ENCODE measurements at regions not wholly inside any gene's neighbourhood (a gene's known extent, or its start where the extent isn't known, plus 50 kb on each side); places are given as distances from the start of the nearest gene placed in this dataset.
A peak's percentile ranks its signal among the peaks of the same experiment; 100 is the strongest.

GRCh38 chr1:221025501-221025900 is 146.3 kb downstream of the HLX start:
- Histone ChIP-seq H3K9me3 (no peaks in the 10 kb centered on the region), H3K36me3 (no peaks in the 10 kb centered on the region), H3K27ac (no peak overlapping the region), H3K4me3 (no peak overlapping the region), H3K4me1 (no peaks in the 10 kb centered on the region), H3K27me3 (no peaks in the 10 kb centered on the region)
- no peak for TF ChIP-seq POLR2A (IDR thresholded peaks at IDR 0.05)
- no peak for TF ChIP-seq CTCF (IDR thresholded peaks at IDR 0.05)
- DNase-seq (peak in 1 of 2 donors; percentile 32), ATAC-seq (ENCODE audit: low FRiP score in 2 of 2) (peak in 1 of 2 donors; percentile 35)
- WGBS, 2 donors, result 70 to 75% methylated on average over 8 of the region's 8 CpGs

- 83 to 87% methylated on average over 3 to 4 of the region's 4 CpGs for WGBS, 2 donors
- TF ChIP-seq POLR2A (IDR thresholded peaks at IDR 0.05), result no peak
- TF ChIP-seq POLR2AphosphoS5 (IDR thresholded peaks at IDR 0.05), result no peak
- no peak for TF ChIP-seq EP300 (IDR thresholded peaks at IDR 0.05)
- TF ChIP-seq CTCF (IDR thresholded peaks at IDR 0.05), result no peak
These were observed 146.7 kb downstream of the HLX start for GRCh38 chr1:221025956-221026355.

GRCh38 chr1:221029981-221030649 is 150.9 kb downstream of the HLX start:
- no peak for TF ChIP-seq EP300 (IDR thresholded peaks at IDR 0.05)
- no peak for TF ChIP-seq POLR2AphosphoS5 (IDR thresholded peaks at IDR 0.05)
- no peak for TF ChIP-seq CTCF (IDR thresholded peaks at IDR 0.05)
- no peak for TF ChIP-seq POLR2A (IDR thresholded peaks at IDR 0.05)

More at GRCh38 chr1:221025956-221026355, 146.7 kb downstream of the HLX start:
- Histone ChIP-seq H3K27me3 (no peaks in the 10 kb centered on the region), H3K27ac (no peak overlapping the region), H3K36me3 (no peaks in the 10 kb centered on the region), H3K4me3 (no peak overlapping the region), H3K4me1 (no peaks in the 10 kb centered on the region), H3K9me3 (no peaks in the 10 kb centered on the region)
- DNase-seq (no peak), ATAC-seq (ENCODE audit: low FRiP score in 2 of 2) (no peak)

GRCh38 chr1:221030990-221031389 is 151.7 kb downstream of the HLX start:
- no peak for DNase-seq
- no peak overlapping the region for H3K27ac ChIP-seq
- peaks cover 0 to 8% (median 0%) of the 10 kb centered on the region in 4 donors for H3K4me1 ChIP-seq
- no peak overlapping the region for H3K4me3 ChIP-seq
- no peaks in the 10 kb centered on the region for H3K9me3 ChIP-seq
- TF ChIP-seq POLR2A (IDR thresholded peaks at IDR 0.05), result no peak
- TF ChIP-seq POLR2AphosphoS5 (IDR thresholded peaks at IDR 0.05), result no peak
- no peak for TF ChIP-seq EP300 (IDR thresholded peaks at IDR 0.05)
- TF ChIP-seq CTCF (IDR thresholded peaks at IDR 0.05), result no peak
- H3K27me3 ChIP-seq, result no peaks in the 10 kb centered on the region
- no peak for ATAC-seq (ENCODE audit: low FRiP score in 2 of 2)
- 62 to 71% methylated on average over 3 of the region's 3 CpGs for WGBS, 2 donors
- H3K36me3 ChIP-seq, result no peaks in the 10 kb centered on the region

More at GRCh38 chr1:221029981-221030649, 150.9 kb downstream of the HLX start:
- no peak for DNase-seq
- Histone ChIP-seq H3K4me1 (peaks cover 0 to 8% (median 0%) of the 10 kb centered on the region in 4 donors), H3K27me3 (no peaks in the 10 kb centered on the region), H3K36me3 (no peaks in the 10 kb centered on the region), H3K27ac (no peak overlapping the region), H3K9me3 (no peaks in the 10 kb centered on the region), H3K4me3 (no peak overlapping the region)
- WGBS, 2 donors, result 60 to 65% methylated on average over 5 of the region's 5 CpGs
- ATAC-seq (ENCODE audit: low FRiP score in 2 of 2), result no peak

Measured in upper lobe of left lung (tissue), 6 donors.